Kidney (tissue), 13 donors: ENCODE measurements at regions not wholly inside any gene's neighbourhood (a gene's known extent, or its start where the extent isn't known, plus 50 kb on each side); places are given as distances from the start of the nearest gene placed in this dataset.

Experiments used
- DNase-seq, 5 donors: peaks; one replicate each; pipeline ENCODE4 v3.0.0-alpha.2; 2013 to 2020
- FAIRE-seq: peaks from 2 replicates; lab custom pipeline; 2012; peaks lifted over from hg19 to GRCh38; lab: Jason Lieb, UNC
- H3K27ac ChIP-seq, 2 donors: one replicate each; pipeline ENCODE4 v1.7.0; 2013; ENCODE audit warnings: low read depth in 2 of 2, low read length in 2 of 2, inconsistent platforms in 1 of 2
- H3K27me3 ChIP-seq: one replicate; pipeline ENCODE4 v1.7.1; 2013; ENCODE audit warnings: low read length, inconsistent platforms; ENCODE audit not compliant: control insufficient read depth, insufficient read depth
- H3K36me3 ChIP-seq, 3 donors: one replicate each; pipeline versions ENCODE4 v1.7.0 to v1.7.1; 2013; ENCODE audit warnings: low read length in 3 of 3, control low read depth in 1 of 3, inconsistent platforms in 1 of 3; ENCODE audit not compliant: insufficient read depth in 3 of 3, control insufficient read depth in 2 of 3
- H3K4me1 ChIP-seq, 3 donors: one replicate each; pipeline versions ENCODE4 v1.7.0 to v1.7.1; 2013; ENCODE audit warnings: low read length in 3 of 3, inconsistent platforms in 1 of 3, low read depth in 1 of 3; ENCODE audit not compliant: control insufficient read depth in 2 of 3, insufficient read depth in 2 of 3
- H3K4me3 ChIP-seq, 3 donors: one replicate each; pipeline versions ENCODE4 v1.7.0 to v1.8.1; 2013; ENCODE audit warnings: low read length in 3 of 3, control low read depth in 1 of 3, inconsistent platforms in 1 of 3
- H3K9ac ChIP-seq, 3 donors: one replicate each; pipeline versions ENCODE4 v1.7.0 to v1.7.1; 2013; ENCODE audit warnings: low read length in 3 of 3, control low read depth in 1 of 3, inconsistent platforms in 1 of 3
- H3K9me3 ChIP-seq, 3 donors: one replicate each; pipeline versions ENCODE4 v1.7.0 to v1.7.1; 2013; ENCODE audit warnings: low read length in 3 of 3, control low read depth in 1 of 3, inconsistent platforms in 1 of 3; ENCODE audit not compliant: control insufficient read depth in 2 of 3, insufficient read depth in 1 of 3
- CTCF ChIP-seq: IDR thresholded peaks from 3 replicates; pipeline ENCODE4 v1.5.1; 2012; ENCODE audit warnings: mild to moderate bottlenecking, moderate library complexity, borderline replicate concordance; ENCODE audit not compliant: insufficient read depth; ENCODE audit errors: extremely low read depth
- intact Hi-C: fragments of 100-400 bp; cut with DNase I; formaldehyde crosslinking; loops from one replicate; pipeline ENCODE4 v1.11.1; 2022
- donor health status: control.
- donor health status: control.
- donor health status: control.
- donor health status: control.
- donor health status: control.
- donor health status: DM: yes; HTN: yes; CAD: no.
- donor health status: Normal renal cell carcinoma (clear cell type).

GRCh38 chr7:17446340-17446739 lies 147.9 kb downstream of the AHR start:
- intact Hi-C loops = no loop called here
- FAIRE-seq = no peak
- no peak for TF ChIP-seq CTCF
- H3K36me3 ChIP-seq = no peaks in the 10 kb centered on the region
- H3K9me3 ChIP-seq = peaks cover 0 to 7% (median 0%) of the 10 kb centered on the region in 3 donors
- H3K4me3 ChIP-seq = no peak overlapping the region
- no peak overlapping the region for H3K27ac ChIP-seq
- no peaks in the 10 kb centered on the region for H3K27me3 ChIP-seq
- DNase-seq = no peak
- no peak overlapping the region for H3K9ac ChIP-seq
- H3K4me1 ChIP-seq = no peaks in the 10 kb centered on the region

- TF ChIP-seq CTCF = no peak
- Histone ChIP-seq H3K27ac (no peak overlapping the region), H3K36me3 (no peaks in the 10 kb centered on the region), H3K4me3 (no peak overlapping the region), H3K27me3 (no peaks in the 10 kb centered on the region), H3K4me1 (no peaks in the 10 kb centered on the region), H3K9ac (no peak overlapping the region), H3K9me3 (peaks cover 0 to 7% (median 0%) of the 10 kb centered on the region in 3 donors)
- DNase-seq (no peak), FAIRE-seq (no peak)
- intact Hi-C loops = no loop called here
Measured at GRCh38 chr7:17447728-17448478, 149.5 kb downstream of the AHR start.

- H3K9ac ChIP-seq = no peak overlapping the region
- no peak for TF ChIP-seq CTCF
- no peaks in the 10 kb centered on the region for H3K4me1 ChIP-seq
- H3K27ac ChIP-seq = no peak overlapping the region
- intact Hi-C loops = no loop called here
- DNase-seq = no peak
- no peak overlapping the region for H3K4me3 ChIP-seq
- no peaks in the 10 kb centered on the region for H3K36me3 ChIP-seq
- H3K9me3 ChIP-seq = peaks cover 0 to 7% (median 0%) of the 10 kb centered on the region in 3 donors
- no peaks in the 10 kb centered on the region for H3K27me3 ChIP-seq
- no peak for FAIRE-seq
Measured at GRCh38 chr7:17448479-17449423, 150.3 kb downstream of the AHR start.
